ENCODE measurements at regions not wholly inside any gene's neighbourhood (a gene's known extent, or its start where the extent isn't known, plus 50 kb on each side); places are given as distances from the start of the nearest gene placed in this dataset.

DNA sequence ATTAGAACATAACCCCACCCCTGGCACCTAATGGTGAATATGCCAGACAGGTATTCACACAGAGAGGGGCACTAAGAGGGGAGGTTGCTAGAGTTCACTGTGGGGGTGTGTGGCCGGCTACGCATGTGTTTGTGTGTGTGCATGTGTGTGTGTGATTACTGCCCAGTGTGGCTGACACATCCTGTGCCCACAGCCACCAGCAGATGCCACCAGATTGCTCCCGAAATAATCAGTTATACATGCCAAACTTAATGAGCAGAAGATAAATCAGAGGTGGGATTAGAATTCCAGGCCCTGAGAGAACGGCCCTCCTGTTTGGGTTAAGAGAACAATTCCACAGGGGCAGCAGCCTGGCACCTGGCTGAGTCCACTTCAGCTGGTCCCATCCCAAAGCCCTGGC lies 91.8 kb upstream of the TBCA start:
- H3K9ac ChIP-seq (ENCODE audit: control insufficient read depth, insufficient read depth, low read length): no peak overlapping the region
- no peak for FAIRE-seq
- CTCF ChIA-PET: interaction anchor here (1.0 to 3.0 kb wide), 4 partner anchors 10 to 294 kb away, joined by 3 to 15 read pairs (median 10); no protein-coding TSS in a partner anchor
- no peaks in the 10 kb centered on the region for H3K36me3 ChIP-seq (ENCODE audit: control insufficient read depth in 2 of 2, insufficient read depth in 2 of 2, low read length in 1 of 2)
- SMC1A ChIA-PET (ENCODE audit: uncharacterized antibody, unreplicated experiment): interaction anchor here (0.8 to 3.3 kb wide), 7 partner anchors 10 to 401 kb away, joined by 3 to 34 read pairs (median 4); no protein-coding TSS in a partner anchor
- no peak overlapping the region for H2AFZ ChIP-seq (ENCODE audit: control insufficient read depth, low read depth, low read length)
- WGBS (ENCODE audit: insufficient coverage, insufficient replicate concordance, low lambda C conversion rate, missing lambda C conversion rate): 52% methylated on average over 4 of the region's 4 CpGs
- no peak overlapping the region for H3K27ac ChIP-seq (ENCODE audit: control insufficient read depth, insufficient read depth)
- H4K20me1 ChIP-seq (ENCODE audit: control insufficient read depth, insufficient read depth): no peaks in the 10 kb centered on the region
- ATAC-seq: peak; percentile 23; the same call in 2 of the 3 replicates
- intact Hi-C loops (cut with micrococcal nuclease; ENCODE audit: unreplicated experiment): loop anchor here (1.0 to 10.0 kb wide), 3 partner anchors 107 to 294 kb away; no protein-coding TSS in a partner anchor
- no peaks in the 10 kb centered on the region for H3K4me1 ChIP-seq (ENCODE audit: control insufficient read depth, insufficient read depth, low read length)
- in situ Hi-C loops (cut with MboI): no loop called here
- TF ChIP-seq, protein P1, sequence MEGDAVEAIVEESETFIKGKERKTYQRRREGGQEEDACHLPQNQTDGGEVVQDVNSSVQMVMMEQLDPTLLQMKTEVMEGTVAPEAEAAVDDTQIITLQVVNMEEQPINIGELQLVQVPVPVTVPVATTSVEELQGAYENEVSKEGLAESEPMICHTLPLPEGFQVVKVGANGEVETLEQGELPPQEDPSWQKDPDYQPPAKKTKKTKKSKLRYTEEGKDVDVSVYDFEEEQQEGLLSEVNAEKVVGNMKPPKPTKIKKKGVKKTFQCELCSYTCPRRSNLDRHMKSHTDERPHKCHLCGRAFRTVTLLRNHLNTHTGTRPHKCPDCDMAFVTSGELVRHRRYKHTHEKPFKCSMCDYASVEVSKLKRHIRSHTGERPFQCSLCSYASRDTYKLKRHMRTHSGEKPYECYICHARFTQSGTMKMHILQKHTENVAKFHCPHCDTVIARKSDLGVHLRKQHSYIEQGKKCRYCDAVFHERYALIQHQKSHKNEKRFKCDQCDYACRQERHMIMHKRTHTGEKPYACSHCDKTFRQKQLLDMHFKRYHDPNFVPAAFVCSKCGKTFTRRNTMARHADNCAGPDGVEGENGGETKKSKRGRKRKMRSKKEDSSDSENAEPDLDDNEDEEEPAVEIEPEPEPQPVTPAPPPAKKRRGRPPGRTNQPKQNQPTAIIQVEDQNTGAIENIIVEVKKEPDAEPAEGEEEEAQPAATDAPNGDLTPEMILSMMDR (IDR thresholded peaks at IDR 0.05 in 2 of 3, conservative IDR thresholded peaks at IDR 0.05 in 1 of 3; ENCODE audit: control insufficient read depth in 2 of 3, extremely low read depth in 1 of 3, insufficient read depth in 1 of 3, low read depth in 3 of 3, low read length in 3 of 3): peak in 1 of 3 experiments; percentile 4; a peak in 1 of 6 replicates
- no peak for TF ChIP-seq FOXM1 (IDR thresholded peaks at IDR 0.05; ENCODE audit: low read depth, low read length)
- no peaks in the 10 kb centered on the region for H3K9me3 ChIP-seq (replicated peaks; ENCODE audit: control insufficient read depth, insufficient read depth, low read length)
- no peak for DNase-seq (ENCODE audit: low read depth, low spot score)
- RAD21 ChIA-PET (ENCODE audit: unreplicated experiment): interaction anchor here (0.9 to 2.5 kb wide), 5 partner anchors 101 to 294 kb away, joined by 3 to 7 read pairs (median 3); no protein-coding TSS in a partner anchor
- POLR2A ChIA-PET: no interaction called here
- no peak overlapping the region for H3K4me3 ChIP-seq
- H3K79me2 ChIP-seq (ENCODE audit: control insufficient read depth, insufficient read depth, low read length): no peaks in the 10 kb centered on the region
- BruUV-seq (replicated peaks): no TSS peak
- no peaks in the 10 kb centered on the region for H3K27me3 ChIP-seq (replicated peaks in 1 of 2; ENCODE audit: control insufficient read depth in 2 of 2, insufficient read depth in 2 of 2, low read length in 1 of 2)
- no peak overlapping the region for H3K4me2 ChIP-seq (ENCODE audit: control insufficient read depth, insufficient read depth)

DNA sequence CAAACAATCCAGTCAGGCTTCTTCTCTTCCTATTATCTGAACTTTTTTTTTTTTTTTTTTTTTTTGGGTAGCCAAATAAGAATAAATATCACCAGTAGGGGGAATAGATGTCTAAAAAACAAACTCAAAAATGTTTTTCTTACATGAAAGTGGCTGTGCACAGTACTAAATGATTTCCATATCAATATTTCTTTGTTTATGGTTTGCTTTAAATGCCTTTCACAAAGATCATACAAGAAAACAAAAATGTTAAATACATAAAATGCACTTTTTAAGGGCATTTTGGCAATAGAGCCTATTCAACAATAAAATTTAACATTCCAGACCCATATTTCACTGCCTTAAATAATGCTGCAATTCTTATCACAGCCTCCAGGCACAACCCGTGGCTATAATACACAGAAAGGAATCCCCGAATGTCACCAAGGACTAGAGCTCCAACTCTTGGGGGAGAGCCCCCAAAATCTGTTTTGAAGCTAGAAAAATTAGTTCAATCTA lies 91.1 kb upstream of the TBCA start:
- Histone ChIP-seq H3K27me3 (replicated peaks in 1 of 2; ENCODE audit: control insufficient read depth in 2 of 2, insufficient read depth in 2 of 2, low read length in 1 of 2) (no peaks in the 10 kb centered on the region), H4K20me1 (ENCODE audit: control insufficient read depth, insufficient read depth) (no peaks in the 10 kb centered on the region), H3K9ac (ENCODE audit: control insufficient read depth, insufficient read depth, low read length) (no peak overlapping the region), H3K79me2 (ENCODE audit: control insufficient read depth, insufficient read depth, low read length) (no peaks in the 10 kb centered on the region), H3K4me2 (ENCODE audit: control insufficient read depth, insufficient read depth) (no peak overlapping the region), H2AFZ (ENCODE audit: control insufficient read depth, low read depth, low read length) (no peak overlapping the region), H3K4me1 (ENCODE audit: control insufficient read depth, insufficient read depth, low read length) (no peaks in the 10 kb centered on the region), H3K36me3 (ENCODE audit: control insufficient read depth in 2 of 2, insufficient read depth in 2 of 2, low read length in 1 of 2) (no peaks in the 10 kb centered on the region), H3K9me3 (replicated peaks; ENCODE audit: control insufficient read depth, insufficient read depth, low read length) (no peaks in the 10 kb centered on the region), H3K4me3 (no peak overlapping the region), H3K27ac (ENCODE audit: control insufficient read depth, insufficient read depth) (no peak overlapping the region)
- DNase-seq (ENCODE audit: low read depth, low spot score) (no peak), FAIRE-seq (no peak), ATAC-seq (peak; percentile 78)
- intact Hi-C loops (cut with micrococcal nuclease; ENCODE audit: unreplicated experiment) (loop anchor here (1.0 to 10.0 kb wide), 3 partner anchors 108 to 295 kb away; no protein-coding TSS in a partner anchor), in situ Hi-C loops (cut with MboI) (no loop called here)
- WGBS (ENCODE audit: insufficient coverage, insufficient replicate concordance, low lambda C conversion rate, missing lambda C conversion rate): 0% methylated on average over 2 of the region's 2 CpGs
- POLR2A ChIA-PET: no interaction called here
- CTCF ChIA-PET: interaction anchor here (0.7 to 2.8 kb wide), 4 partner anchors 10 to 295 kb away, joined by 3 to 15 read pairs (median 4); no protein-coding TSS in a partner anchor
- RAD21 ChIA-PET (ENCODE audit: unreplicated experiment): interaction anchor here (0.9 to 2.5 kb wide), 4 partner anchors 102 to 295 kb away, joined by 3 to 7 read pairs (median 3); no protein-coding TSS in a partner anchor
- SMC1A ChIA-PET (ENCODE audit: uncharacterized antibody, unreplicated experiment): interaction anchor here (0.8 to 3.3 kb wide), 5 partner anchors 9 to 142 kb away, joined by 3 to 34 read pairs (median 6); no protein-coding TSS in a partner anchor
- BruUV-seq (replicated peaks): no TSS peak
- TF ChIP-seq SMC3 (IDR thresholded peaks at IDR 0.05; ENCODE audit: borderline replicate concordance, low read length) (peak; percentile 26; the same call in 1 of the 2 replicates), RAD21 (IDR thresholded peaks at IDR 0.05; ENCODE audit: insufficient read depth, low read depth, low read length) (0 out of 2 replicates have a peak, but pooled peaks have one; percentile 26), NR2C2 (IDR thresholded peaks at IDR 0.05; ENCODE audit: borderline replicate concordance, control insufficient read depth, insufficient read length, low read depth) (no peak), STAT3 (IDR thresholded peaks at IDR 0.05; ENCODE audit: low read depth, low read length) (no peak), ZNF384 (IDR thresholded peaks at IDR 0.05; ENCODE audit: borderline replicate concordance, low read depth, low read length) (peak; percentile 62; the same call in 1 of the 2 replicates)
- TF ChIP-seq, protein P1 (IDR thresholded peaks at IDR 0.05 in 2 of 3, conservative IDR thresholded peaks at IDR 0.05 in 1 of 3; ENCODE audit: control insufficient read depth in 2 of 3, extremely low read depth in 1 of 3, insufficient read depth in 1 of 3, low read depth in 3 of 3, low read length in 3 of 3): peak in 2 of 3 experiments; percentile 27 to 39; a peak in 4 of 6 replicates
